Jurkat, Clone E6-1 (cell line): ENCODE measurements at regions not wholly inside any gene's neighbourhood (a gene's known extent, or its start where the extent isn't known, plus 50 kb on each side); places are given as distances from the start of the nearest gene placed in this dataset.

Source experiments
- DNase-seq: peaks from one replicate; pipeline ENCODE4 v3.0.0-alpha.2; 2011; ENCODE audit warnings: low read depth, low spot score
- H3K4me3 ChIP-seq: 2 replicates; pipeline ENCODE4 v1.5.1; 2011; ENCODE audit warnings: mild to moderate bottlenecking, low read length, control low read depth, moderate library complexity

DNA sequence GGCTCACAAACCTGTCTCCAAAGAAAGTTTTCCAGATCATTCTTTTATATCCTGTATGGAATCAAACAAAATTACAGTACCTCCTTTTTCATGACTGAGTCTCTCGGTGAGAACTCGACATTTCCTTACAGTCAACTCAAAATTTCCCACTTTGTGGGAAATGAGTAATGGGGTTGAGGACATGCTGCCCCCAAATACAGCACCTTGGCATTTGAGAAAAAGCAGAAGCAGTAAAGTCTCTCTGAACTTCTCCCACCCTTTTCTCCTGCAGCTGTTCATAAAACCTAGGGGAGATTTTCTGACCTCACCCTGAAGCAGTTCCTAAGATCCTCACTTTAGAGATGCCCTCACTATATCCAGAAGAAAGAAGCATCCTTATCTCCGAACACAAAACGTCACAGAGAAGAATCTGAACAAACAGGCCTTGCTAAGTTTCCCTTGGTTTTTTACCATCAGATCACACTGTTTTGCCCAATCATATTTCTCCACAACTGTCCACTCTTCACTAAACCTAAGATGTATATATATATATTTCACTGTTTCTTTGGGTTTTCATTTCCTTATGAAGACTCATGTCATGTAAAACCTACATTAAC is 96.1 kb upstream of the APC start:
- H3K4me3 ChIP-seq: no peak overlapping the region
- DNase-seq: no peak

DNA sequence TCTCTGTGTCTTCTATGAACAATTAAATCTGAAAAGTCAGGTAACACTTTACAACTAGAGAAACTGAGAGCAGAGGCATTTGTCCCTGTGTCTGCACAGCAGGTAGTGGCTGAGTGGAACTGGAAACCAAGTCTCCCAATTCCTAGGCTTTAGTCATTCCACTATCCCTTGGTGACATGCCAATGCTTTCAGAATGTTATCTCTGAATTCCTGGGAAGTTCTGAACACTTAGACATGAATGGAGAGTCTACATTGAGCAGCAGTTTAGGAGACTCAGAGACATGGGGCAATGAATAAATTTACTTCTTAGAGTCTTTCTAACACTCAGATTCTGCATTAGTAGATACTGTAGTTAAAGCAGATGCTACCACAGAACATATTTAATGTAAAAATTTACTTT is 94.8 kb upstream of the APC start:
- no peak for DNase-seq
- no peak overlapping the region for H3K4me3 ChIP-seq

DNA sequence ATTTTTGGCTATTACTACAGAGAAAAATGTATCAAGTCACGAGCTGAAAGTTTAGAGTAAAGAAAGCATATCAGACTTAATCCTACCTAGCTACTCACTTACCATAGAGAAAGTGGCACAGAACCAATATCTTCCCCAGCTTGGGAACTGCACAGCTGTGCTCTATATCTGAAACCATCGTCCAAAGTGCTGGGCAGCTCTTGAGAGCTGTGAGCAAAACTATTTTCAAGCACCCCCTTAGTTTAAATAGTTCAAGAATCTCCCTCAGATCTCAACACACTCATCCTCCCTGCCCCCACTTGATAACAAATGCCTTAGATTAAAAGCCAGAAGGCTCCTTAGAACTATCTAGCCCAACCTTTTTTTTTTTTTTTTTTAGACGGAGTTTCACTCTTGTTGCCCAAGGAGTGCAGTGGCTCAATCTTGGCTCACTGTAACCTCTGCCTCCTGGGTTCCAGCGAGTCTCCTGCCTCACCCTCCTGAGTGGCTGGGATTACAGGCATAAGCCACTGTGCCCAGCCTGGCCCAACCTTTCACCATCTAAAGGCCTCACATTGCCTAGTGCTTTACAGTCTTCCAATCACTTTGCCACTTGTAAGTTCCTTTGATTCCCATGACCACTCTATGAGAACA is 94.2 kb upstream of the APC start:
- no peak for DNase-seq
- H3K4me3 ChIP-seq: no peak overlapping the region

DNA sequence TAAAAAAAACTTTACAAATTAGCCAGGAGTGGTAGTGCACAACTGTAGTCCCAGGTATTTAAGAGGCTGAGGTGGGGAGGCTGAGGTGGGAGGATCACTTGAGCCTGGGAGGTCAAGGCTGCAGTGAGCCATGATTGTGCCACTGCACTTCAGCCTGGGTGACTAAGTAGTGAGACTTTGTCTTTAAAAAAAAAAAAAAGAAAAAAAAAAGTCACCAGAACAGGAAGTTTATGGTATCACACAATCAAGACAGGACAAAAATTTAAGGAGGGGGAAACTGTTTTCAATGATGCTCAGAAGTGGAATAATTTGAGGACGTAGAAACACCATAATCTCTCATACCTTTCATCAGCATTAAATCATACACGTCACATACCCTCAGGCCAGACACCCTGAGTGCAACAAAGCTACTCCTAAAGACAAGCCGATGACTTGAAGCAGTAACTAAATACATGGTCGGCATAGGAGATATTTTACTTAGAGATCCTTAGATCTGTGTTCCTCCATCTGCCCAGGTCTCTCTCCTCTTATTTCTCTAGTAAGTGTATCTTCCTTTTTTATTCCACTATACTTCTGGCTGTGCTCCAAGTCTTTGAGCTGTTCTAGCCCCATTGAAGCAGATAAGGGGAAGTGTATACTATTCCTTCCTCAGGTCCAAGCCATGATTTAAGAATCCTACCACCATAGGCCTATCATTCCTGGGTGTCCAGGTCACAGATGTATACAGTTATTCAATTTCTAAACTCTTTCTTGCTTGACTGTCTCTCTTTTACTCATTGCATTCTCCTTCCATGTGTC is 91.3 kb upstream of the APC start:
- DNase-seq: no peak
- H3K4me3 ChIP-seq: no peak overlapping the region

DNA sequence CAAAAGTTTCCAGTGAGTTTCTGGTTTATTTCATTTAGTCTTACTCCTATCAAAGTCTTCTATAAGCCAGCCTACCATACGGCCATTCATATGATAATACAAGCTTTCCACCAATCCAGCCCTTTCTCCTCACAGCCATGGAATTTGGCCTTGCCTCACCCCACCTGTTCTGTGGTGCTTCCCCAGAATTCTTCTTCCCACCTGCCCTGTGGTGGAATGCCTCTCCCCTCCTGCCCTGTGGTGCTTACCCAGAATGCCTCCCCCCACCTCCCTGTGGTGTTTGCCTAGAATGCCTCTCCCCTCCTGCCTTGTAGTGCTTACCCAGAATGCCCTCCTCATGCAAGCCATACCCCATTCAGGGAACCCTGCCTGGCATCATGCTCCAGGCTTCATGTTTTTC is 90.3 kb upstream of the APC start:
- no peak for DNase-seq
- H3K4me3 ChIP-seq: no peak overlapping the region

DNA sequence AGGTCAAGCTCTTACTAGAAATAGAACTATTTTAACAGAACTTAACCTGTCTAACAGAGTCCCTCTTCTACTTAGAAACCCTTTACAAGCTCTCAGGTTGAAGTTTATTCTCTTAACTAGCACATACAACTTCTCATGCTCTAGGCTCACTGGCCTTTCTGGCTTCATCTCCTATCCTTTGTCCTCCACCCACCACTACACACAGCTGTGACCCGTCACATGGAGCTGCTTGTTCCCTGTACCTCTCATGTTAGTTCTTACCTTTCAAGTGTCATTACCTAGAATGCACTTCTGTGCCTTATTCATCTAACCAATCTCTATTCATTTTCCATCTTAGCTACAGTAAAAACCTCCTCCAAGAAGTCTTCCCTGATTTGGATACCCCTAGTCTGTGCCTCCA is 89.4 kb upstream of the APC start:
- DNase-seq: no peak
- H3K4me3 ChIP-seq: no peak overlapping the region

DNA sequence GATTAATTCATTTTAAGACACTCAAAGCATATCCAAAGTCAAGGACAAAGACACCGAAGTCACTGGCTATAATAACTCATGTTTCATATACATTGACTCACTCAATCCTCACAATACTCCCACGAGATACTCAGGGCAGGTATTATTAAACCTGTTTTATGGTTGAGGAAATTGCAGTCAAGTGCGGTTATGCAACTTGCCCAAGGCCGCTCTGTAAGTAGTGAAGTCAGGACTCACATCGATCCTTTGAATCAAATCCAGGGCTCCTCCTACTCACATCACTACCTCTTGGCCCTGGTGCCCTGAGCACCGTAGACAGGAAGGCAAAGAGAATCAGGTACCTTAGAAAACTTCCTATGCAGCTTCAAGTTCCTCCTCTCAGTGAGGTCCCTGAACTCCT is 87.8 kb upstream of the APC start:
- H3K4me3 ChIP-seq: no peak overlapping the region
- no peak for DNase-seq

DNA sequence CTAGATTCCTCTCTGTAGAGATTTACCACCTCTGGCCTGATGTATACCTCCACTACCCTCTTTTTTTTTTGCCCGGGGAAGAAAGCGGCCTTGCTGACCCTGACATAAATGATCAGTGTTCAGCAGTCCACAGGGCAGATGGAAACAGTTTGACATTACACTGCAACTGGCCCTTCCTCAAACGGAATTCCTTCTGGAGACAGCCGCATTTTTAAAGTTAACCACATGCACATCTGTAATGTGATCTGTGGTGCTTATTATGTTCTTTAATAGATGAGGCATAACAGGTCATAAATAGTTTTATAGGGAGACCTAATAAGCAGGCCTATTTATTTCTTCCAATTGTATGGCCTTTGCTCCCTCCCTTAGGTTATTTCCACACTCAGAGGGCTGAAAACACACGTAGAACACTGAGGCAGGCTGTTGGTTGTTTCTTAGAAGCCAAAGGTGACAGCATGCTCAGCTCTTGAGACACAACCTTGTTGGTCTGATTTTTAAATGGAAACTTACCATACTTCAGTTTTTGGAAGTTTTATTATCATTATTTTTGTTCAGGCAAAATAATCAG is 84.0 kb upstream of the APC start:
- DNase-seq: no peak
- H3K4me3 ChIP-seq: no peak overlapping the region

DNA sequence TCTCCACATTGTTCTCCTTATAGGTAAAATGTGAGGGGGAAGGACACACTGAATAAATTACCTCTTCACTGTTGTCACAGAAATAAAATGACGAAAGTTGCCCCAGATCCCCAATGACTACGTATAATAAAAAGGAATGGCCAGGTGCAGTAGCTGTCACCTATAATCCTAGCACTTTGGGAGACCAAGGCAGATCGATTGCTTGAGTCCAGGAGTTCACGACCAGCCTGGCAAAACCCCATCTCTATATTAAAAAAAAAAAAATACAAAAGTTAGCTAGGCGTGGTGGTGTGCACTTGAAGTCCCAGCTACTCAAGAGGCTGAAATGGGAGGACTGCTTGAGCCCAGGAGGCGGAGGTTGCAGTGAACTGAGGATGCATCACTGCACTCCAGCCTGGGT is 82.2 kb upstream of the APC start:
- no peak overlapping the region for H3K4me3 ChIP-seq
- no peak for DNase-seq

DNA sequence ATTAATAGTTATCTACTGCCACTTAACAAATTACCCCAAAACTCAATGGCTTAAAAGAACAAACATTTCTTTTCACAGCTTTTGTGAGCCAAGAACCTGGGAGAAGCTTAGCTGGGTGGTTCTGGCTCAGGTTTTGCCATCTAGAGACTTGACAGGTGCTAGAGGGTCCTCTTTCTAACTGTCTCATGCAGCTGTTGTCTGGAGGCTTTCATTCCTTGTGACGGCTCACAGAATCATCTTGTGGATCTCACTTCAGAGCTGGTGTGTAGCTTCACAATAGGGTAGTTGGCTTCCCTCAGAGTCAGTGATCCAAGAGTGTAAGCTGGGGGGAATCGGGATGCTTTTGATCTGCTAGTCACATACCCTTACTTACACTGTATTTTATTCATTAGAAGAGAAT is 81.2 kb upstream of the APC start:
- DNase-seq: no peak
- no peak overlapping the region for H3K4me3 ChIP-seq

DNA sequence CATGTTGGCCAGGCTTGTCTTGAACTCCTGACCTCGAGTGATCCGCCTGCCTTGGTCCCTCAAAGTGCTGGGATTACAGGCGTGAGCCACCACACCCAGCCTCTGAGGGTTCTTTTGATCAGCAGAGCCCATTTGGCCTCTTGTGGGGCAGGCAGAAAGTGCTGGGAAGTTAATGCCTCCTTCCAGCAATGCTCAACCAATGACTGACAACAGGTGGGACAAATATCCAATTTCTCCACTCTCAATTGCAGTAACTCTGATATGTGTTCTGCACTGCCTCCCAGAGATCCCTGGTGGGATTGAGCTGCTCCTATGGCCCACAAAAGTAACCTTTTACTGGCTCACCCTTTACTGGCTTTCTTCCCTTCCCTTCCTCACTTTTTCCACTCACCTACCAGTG is 79.9 kb upstream of the APC start:
- DNase-seq: no peak
- no peak overlapping the region for H3K4me3 ChIP-seq

DNA sequence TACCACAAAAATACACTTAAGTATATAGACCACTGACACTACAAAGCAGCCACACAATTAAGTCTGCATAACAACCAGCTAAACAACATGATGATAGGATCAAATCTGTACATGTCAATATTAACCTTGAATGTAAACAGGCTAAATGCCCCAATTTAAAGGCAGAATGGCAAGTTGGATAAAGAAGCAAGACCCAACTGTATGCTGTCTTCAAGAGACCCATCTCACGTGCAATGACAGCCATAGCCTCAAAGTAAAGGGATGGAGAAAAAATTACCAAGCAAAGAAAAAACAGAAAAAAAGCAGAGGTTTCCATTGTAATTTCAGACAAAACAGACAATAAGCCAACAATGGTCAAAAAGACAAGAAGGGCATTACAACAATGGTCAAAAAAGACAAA is 77.3 kb upstream of the APC start:
- DNase-seq: no peak
- H3K4me3 ChIP-seq: no peak overlapping the region

DNA sequence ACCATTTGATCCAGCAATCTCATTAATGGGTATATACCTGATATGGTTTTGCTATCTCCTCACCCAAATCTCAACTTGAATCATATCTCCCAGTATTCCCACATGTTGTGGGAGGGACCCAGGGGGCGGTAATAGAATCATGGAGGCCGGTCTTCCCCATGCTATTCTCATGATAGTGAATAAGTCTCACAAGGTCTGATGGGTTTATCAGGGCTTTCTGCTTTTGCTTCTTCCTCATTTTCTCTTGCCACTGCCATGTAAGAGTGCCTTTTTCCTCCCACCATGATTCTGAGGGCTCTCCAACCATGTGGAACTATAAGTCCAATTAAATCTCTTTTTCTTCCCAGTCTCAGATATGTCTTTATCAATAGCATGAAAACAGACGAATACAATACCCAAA is 74.5 kb upstream of the APC start:
- no peak for DNase-seq

DNA sequence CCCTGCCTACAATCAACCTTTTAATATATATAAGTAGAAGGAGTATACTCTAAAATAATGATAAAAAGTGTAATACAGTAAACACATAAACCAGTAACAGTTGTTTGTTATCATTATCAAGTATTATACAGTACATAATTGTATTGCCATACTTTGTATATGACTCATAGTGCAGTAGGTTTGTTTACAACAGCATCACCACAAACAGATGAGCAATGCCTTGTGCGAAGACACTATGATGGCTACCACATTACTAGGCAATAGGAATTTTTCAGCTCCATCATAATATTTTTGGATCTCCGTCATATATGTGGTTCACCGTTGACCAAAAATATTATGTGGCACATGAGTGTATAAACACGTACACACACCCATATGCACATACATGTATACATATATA is 69.7 kb upstream of the APC start:
- no peak for DNase-seq
- H3K4me3 ChIP-seq: no peak overlapping the region

More for the DNA sequence above, 74.5 kb upstream of the APC start:
- no peak overlapping the region for H3K4me3 ChIP-seq

DNA sequence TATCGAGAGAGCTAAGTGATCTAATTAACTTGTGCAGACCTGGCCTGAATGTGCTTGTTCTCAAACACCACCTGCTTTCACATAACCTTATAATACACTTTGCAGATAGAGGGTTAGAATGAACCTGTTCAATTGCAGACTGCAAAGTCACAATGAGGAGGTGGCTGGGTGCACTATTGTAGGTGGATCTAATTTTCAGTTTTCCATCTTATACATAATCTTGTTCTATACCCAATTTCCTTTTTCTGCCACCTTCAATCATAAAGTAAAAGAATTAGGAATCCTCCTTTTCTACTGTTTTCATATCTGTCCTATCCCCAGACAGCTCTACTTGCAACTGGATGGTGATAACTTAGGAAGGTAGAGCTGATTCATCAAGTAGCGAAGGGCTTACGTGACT is 68.8 kb upstream of the APC start:
- no peak for DNase-seq
- no peak overlapping the region for H3K4me3 ChIP-seq

DNA sequence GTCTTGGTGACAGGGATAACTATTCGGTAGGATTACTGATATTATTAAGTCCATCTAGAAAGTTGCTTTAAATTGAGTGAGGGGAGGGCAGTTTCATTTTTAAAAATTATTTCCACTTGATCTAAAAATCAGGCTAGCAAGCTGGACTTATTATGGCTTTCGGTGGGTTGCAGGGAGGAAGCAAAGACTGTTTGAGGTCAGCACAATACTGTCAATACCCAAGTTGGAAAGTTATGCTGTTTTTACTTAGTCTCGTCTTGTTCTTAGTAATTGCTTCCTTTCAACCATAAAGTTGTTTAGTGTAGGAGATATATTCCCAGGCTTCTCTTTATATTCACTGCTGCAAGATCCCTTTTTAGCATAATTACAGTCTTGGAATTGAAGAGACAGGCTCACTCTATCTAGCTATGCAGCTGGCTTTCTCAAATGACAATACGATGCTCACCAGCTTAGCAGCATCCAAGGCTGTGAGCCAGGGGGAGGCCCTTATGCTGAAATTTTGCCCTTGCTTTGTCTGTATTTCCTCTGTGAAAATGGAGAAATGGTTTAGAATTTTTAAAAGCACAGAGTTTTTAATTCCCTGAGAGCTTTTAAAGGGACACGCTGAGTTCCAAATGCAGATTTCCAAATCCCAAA is 68.2 kb upstream of the APC start:
- no peak overlapping the region for H3K4me3 ChIP-seq
- DNase-seq: no peak

DNA sequence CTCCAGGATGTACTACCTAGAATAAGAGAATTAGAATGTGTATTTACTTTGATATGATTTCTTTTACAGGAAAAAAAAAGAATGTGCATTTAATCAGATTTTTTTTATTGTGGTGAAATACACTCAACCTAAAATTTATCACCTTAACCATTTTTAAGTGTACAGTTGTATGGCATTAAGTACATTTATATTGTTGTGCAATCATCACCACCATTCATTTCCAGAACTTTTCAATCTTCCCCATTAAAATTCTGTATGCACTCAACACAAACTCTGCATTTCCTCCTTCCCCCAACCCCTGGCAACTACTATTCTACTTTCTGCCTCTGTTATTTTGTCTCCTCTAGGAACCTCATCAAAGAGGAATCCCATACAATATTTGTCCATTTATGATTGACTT is 66.0 kb upstream of the APC start:
- no peak for DNase-seq
- H3K4me3 ChIP-seq: no peak overlapping the region

DNA sequence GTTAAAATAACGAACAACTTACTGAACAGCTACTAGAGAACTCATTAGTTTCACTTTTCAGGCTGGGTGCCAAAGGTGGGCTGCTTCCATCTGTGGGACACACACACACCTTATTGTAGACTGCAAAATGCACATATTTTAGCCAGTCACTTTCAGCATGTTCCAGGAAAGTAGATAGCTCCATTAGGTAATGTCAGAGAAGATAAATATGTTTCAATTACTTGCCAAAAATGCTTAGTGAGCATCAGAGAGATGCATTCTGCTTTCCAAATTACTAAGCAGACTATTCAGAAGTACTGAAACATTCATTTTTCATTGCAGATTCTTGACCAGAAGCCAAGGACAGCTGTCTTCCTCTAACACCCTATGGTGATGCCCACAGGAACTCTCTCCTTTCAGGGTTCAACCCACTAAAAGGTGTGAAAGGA is 56.2 kb upstream of the APC start:
- H3K4me3 ChIP-seq: no peak overlapping the region
- DNase-seq: no peak

DNA sequence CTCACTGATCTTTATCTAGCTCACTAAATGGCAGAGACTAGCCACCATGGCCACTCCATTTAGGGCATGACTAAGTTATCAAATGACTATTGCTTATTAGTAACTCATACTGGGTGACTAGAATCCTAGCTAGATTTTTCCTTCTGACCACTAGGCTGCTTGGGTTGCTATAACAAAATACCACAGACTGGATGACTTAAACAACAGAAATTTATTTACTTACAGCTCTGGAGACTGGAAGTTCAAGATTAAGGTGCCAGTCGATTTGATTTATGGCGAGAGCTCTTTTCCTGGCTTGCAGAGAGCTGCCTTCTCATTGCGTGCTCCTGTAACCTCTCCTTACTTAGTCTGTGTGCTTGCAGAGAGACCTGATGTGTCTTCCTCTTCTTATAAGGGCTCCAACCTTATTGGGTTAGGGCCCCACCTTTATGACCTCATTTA is 55.0 kb upstream of the APC start:
- no peak overlapping the region for H3K4me3 ChIP-seq
- no peak for DNase-seq

DNA sequence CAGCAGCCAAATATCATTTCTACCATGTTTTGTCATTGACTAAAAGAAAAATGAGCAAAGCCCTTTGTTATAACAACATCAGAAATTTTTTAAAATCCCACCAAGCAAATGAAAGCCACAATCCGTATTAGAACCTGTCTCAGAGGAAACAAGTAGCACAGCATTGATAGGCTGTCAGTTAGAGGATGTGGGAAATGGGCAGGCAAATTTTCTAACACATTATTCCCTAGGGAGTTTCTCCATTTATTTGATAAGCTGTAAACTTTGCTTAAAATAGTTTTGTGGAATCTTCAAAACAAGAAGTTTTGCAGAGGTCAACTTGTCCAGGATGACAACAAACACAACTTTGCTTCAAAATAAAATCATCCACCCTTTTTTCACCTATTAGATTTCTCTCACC is 53.6 kb upstream of the APC start:
- H3K4me3 ChIP-seq: no peak overlapping the region
- no peak for DNase-seq
